B cell (primary cell): ENCODE measurements at regions not wholly inside any gene's neighbourhood (a gene's known extent, or its start where the extent isn't known, plus 50 kb on each side); places are given as distances from the start of the nearest gene placed in this dataset.

ENCODE experiments used
- CTCF ChIP-seq: fragments of 200-600 bp; IDR thresholded peaks from one replicate; pipeline ENCODE4 v1.8.0; 2022; ENCODE audit warnings: antibody characterized with exemption, mild to moderate bottlenecking
- EZH2 ChIP-seq: IDR thresholded peaks from 2 replicates; pipeline ENCODE4 v1.6.1; 2012; ENCODE audit warnings: borderline replicate concordance, low read depth, mild to moderate bottlenecking, moderate library complexity, low read length; ENCODE audit not compliant: insufficient read depth, poor library complexity, severe bottlenecking

DNA sequence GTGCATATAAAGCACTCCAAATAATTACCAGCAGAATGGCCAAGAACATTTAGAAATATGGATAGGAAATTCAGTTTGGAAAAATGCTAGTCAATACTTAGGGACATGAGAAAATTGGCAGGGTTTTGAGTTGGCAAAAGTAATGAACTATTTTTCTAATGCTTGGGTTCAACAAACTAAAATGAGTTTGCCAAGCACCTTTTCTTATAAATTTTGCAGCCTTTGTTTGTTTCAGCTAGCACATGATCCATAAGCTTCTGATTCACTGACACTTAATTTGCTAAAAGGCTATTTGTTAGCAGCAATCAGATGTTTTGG lies 324.8 kb downstream of the QKI start:
- TF ChIP-seq CTCF (no peak), EZH2 (no peak)
